MCF 10A (cell line): ENCODE measurements at regions not wholly inside any gene's neighbourhood (a gene's known extent, or its start where the extent isn't known, plus 50 kb on each side); places are given as distances from the start of the nearest gene placed in this dataset.

Experiments used
- BruUV-seq: library from RNA; stranded (reverse); fragments of 400-500 nt; replicated peaks from 2 replicates; lab custom pipeline; 2021; lab: Mats Ljungman, UMichigan
- CTCF ChIA-PET: fragments of 300-600 bp; sonication (Branson Sonifier 250); formaldehyde crosslinking; extraction: SDS; loops from one replicate; lab custom pipeline; 2021; ENCODE audit warnings: antibody characterized with exemption, inconsistent platforms; lab: Yijun Ruan, JAX
- POLR2A ChIA-PET: fragments of 300-600, 350-650 bp; sonication (Branson Sonifier 250); formaldehyde crosslinking; extraction: SDS; loops from one replicate; lab custom pipeline; 2020; ENCODE audit warnings: antibody characterized with exemption, inconsistent platforms; lab: Yijun Ruan, JAX
- DNase-seq: peaks from one replicate; pipeline ENCODE4 v3.0.0-alpha.2; 2018; ENCODE audit not compliant: unreplicated experiment
- H3K27ac Mint-ChIP-seq: one replicate; pipeline ENCODE4 v1.8.0; 2022; ENCODE audit warnings: mild to moderate bottlenecking, low read depth, mixed read lengths; ENCODE audit not compliant: unreplicated experiment
- H3K27me3 Mint-ChIP-seq: one replicate; pipeline ENCODE4 v1.8.0; 2022; ENCODE audit warnings: mixed read lengths; ENCODE audit not compliant: insufficient read depth, unreplicated experiment
- H3K36me3 Mint-ChIP-seq: one replicate; pipeline ENCODE4 v1.8.0; 2022; ENCODE audit warnings: mild to moderate bottlenecking, moderate library complexity, mixed read lengths; ENCODE audit not compliant: insufficient read depth, unreplicated experiment
- H3K4me1 Mint-ChIP-seq: one replicate; pipeline ENCODE4 v1.8.0; 2022; ENCODE audit warnings: mixed read lengths; ENCODE audit not compliant: insufficient read depth, unreplicated experiment
- H3K4me3 Mint-ChIP-seq: one replicate; pipeline ENCODE4 v1.8.0; 2022; ENCODE audit warnings: mild to moderate bottlenecking, moderate library complexity, mixed read lengths; ENCODE audit not compliant: unreplicated experiment
- H3K9me3 Mint-ChIP-seq: one replicate; pipeline ENCODE4 v1.8.0; 2022; ENCODE audit warnings: mixed read lengths; ENCODE audit not compliant: unreplicated experiment
- intact Hi-C: fragments of 100-400 bp; cut with micrococcal nuclease; formaldehyde crosslinking; loops from 2 replicates; pipeline ENCODE4 v1.14.1; 2022
- TF ChIP-seq, protein P1 (sequence below): fragments of 200-600 bp; IDR thresholded peaks from one replicate; pipeline ENCODE4 v1.8.0; 2022; ENCODE audit warnings: antibody characterized with exemption, mild to moderate bottlenecking; ENCODE audit not compliant: unreplicated experiment

DNA sequence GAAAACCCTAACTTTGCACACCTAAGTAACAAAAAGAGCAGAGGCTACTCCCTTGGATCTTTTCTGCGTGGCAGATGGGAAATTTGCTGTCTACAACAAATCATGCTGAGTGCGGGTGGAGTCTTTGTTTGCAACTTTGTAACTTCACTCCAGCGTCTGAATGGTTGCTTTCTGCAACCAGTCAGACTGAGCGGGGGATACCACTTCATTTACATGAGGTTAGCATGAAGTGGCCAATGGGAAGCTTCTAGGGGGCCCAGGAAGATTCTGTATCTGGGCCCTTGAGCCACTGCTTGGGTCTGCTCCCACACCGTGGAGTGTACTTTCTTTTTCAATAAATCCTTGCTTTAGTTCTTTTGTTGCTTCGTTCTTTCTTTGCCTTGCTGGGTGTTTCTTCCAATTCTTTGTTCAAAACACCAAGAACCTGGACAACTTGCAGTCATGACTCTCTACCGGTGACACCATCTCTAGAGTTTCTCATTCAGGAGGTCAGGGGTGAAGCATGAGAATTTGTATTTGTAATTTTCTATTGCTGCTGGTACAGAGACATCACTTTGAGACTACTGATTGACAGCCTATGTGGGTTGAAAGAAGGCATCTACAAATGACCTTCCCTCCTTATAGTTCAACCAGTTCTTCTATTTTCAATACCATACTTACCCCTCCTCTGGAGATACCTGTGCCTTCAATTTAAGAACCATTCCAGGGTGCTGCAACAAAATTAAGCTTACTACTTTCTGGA, 55.8 kb upstream of the RC3H1 start:
- CTCF ChIA-PET = interaction anchor here (0.5 to 1.3 kb wide), 12 partner anchors 9 to 1805 kb away, joined by 3 to 6 read pairs (median 3); no protein-coding TSS in a partner anchor
- Mint-ChIP-seq H3K9me3 (no peaks in the 10 kb centered on the region), H3K4me1 (no peaks in the 10 kb centered on the region), H3K27me3 (peaks cover 7% of the 10 kb centered on the region), H3K27ac (no peak overlapping the region), H3K36me3 (no peaks in the 10 kb centered on the region), H3K4me3 (no peak overlapping the region)
- DNase-seq = no peak
- POLR2A ChIA-PET = interaction anchor here (0.6 to 1.0 kb wide), 3 partner anchors 11 to 93 kb away, joined by 3 read pairs; no protein-coding TSS in a partner anchor
- no TSS peak for BruUV-seq
- intact Hi-C loops = loop anchor here (10.0 kb wide), 1 partner anchor 813 kb away; no protein-coding TSS in a partner anchor
- TF ChIP-seq, protein P1, sequence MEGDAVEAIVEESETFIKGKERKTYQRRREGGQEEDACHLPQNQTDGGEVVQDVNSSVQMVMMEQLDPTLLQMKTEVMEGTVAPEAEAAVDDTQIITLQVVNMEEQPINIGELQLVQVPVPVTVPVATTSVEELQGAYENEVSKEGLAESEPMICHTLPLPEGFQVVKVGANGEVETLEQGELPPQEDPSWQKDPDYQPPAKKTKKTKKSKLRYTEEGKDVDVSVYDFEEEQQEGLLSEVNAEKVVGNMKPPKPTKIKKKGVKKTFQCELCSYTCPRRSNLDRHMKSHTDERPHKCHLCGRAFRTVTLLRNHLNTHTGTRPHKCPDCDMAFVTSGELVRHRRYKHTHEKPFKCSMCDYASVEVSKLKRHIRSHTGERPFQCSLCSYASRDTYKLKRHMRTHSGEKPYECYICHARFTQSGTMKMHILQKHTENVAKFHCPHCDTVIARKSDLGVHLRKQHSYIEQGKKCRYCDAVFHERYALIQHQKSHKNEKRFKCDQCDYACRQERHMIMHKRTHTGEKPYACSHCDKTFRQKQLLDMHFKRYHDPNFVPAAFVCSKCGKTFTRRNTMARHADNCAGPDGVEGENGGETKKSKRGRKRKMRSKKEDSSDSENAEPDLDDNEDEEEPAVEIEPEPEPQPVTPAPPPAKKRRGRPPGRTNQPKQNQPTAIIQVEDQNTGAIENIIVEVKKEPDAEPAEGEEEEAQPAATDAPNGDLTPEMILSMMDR = no peak

DNA sequence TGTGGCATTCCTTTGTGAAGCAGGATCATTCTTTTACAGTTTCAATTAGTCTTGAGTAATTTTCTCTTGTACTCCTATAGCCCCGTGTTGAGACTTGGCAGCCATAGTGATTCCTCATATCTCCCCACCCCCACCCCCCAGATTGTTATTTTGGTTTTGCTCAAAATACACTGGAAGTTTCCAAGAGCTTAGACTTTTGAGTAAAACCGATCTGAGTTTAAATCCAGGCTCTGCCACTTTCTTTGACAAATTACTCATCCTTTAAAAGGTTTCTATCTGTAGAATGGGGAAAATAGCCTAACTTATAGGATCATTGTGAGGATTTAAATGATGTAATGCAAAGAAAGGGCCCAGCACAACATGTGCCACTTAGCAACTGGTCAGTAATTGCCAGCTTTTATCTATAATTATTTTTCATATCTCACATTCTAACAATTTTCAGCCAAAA, 53.1 kb upstream of the RC3H1 start:
- no peaks in the 10 kb centered on the region for H3K9me3 Mint-ChIP-seq
- no peaks in the 10 kb centered on the region for H3K36me3 Mint-ChIP-seq
- H3K27me3 Mint-ChIP-seq = peaks cover 16% of the 10 kb centered on the region
- POLR2A ChIA-PET = interaction anchor here (0.6 to 0.7 kb wide), 2 partner anchors 50 to 187 kb away, joined by 3 to 5 read pairs; no protein-coding TSS in a partner anchor
- no peak overlapping the region for H3K27ac Mint-ChIP-seq
- H3K4me1 Mint-ChIP-seq = no peaks in the 10 kb centered on the region
- H3K4me3 Mint-ChIP-seq = no peak overlapping the region
- TF ChIP-seq, protein P1 = no peak
- peak; percentile 5 for DNase-seq
- BruUV-seq = no TSS peak
- intact Hi-C loops = loop anchor here (1.0 to 10.0 kb wide), 6 partner anchors 52 to 1330 kb away; partner anchors contain the start of genes CENPL, DARS2, RC3H1 and ZBTB37
- CTCF ChIA-PET = interaction anchor here (0.6 to 1.9 kb wide), 13 partner anchors 11 to 1331 kb away, joined by 3 to 7 read pairs (median 4); no protein-coding TSS in a partner anchor

DNA sequence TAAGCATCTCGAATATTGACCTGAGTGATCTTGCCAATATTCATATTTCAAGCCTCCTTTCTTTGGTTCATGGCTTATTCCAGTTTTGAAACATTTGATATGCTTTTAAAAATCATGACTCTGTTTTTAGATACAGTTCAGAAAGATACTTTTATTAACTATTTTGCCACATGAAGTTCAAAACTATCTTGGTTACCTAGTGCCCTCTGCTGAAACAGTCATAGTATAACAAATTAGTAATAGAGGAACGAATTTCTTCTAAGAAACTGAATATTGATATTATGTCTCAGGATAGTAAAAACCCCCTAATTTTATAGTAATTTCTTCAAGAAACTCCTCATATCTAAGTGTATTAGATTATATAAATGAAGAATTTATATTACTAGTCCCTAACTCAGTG, 52.6 kb upstream of the RC3H1 start:
- intact Hi-C loops = loop anchor here (1.0 to 10.0 kb wide), 9 partner anchors 52 to 1329 kb away; partner anchors contain the start of genes CENPL, DARS2, RC3H1 and ZBTB37
- no TSS peak for BruUV-seq
- peak; percentile 52 for DNase-seq

More for the DNA sequence above, 52.6 kb upstream of the RC3H1 start:
- no peak overlapping the region for H3K27ac Mint-ChIP-seq
- no peaks in the 10 kb centered on the region for H3K9me3 Mint-ChIP-seq
- TF ChIP-seq, protein P1 = peak; percentile 68
- H3K4me3 Mint-ChIP-seq = no peak overlapping the region
- no peaks in the 10 kb centered on the region for H3K4me1 Mint-ChIP-seq
- ChIA-PET POLR2A (no interaction called here), CTCF (interaction anchor here (0.7 to 1.6 kb wide), 11 partner anchors 10 to 1331 kb away, joined by 3 to 6 read pairs (median 3); no protein-coding TSS in a partner anchor)
- H3K27me3 Mint-ChIP-seq = peaks cover 16% of the 10 kb centered on the region
- H3K36me3 Mint-ChIP-seq = no peaks in the 10 kb centered on the region
